Adrenal gland (tissue), 5 donors: ENCODE measurements at regions not wholly inside any gene's neighbourhood (a gene's known extent, or its start where the extent isn't known, plus 50 kb on each side); places are given as distances from the start of the nearest gene placed in this dataset.

ENCODE experiments used
- CTCF ChIP-seq, 6 experiments: fragments of 450-650 bp in 4 of 6; fragments of 200-600 bp in 2 of 6; sonication (generic) in 1 of 6; IDR thresholded peaks; 1 replicate in 5 of 6; 2 replicates in 1 of 6; pipeline versions ENCODE4 v1.5.1 to v1.8.0; 2016 to 2021; ENCODE audit warnings: antibody characterized with exemption in 6 of 6, mild to moderate bottlenecking in 2 of 6, moderate library complexity in 1 of 6
- POLR2A ChIP-seq, 2 donors: fragments of 450-650 bp; IDR thresholded peaks; one replicate each; pipeline ENCODE4 v1.6.1; 2017; ENCODE audit warnings: antibody characterized with exemption in 2 of 2, mild to moderate bottlenecking in 2 of 2, moderate library complexity in 1 of 2
- donor health status: DM: no; HTN: no; CAD: no.

- TF ChIP-seq CTCF (IDR thresholded peaks at IDR 0.05) = no peak
- no peak for TF ChIP-seq POLR2A (IDR thresholded peaks at IDR 0.05)
Measured at GRCh38 chr3:17983106-17983505, 240.7 kb upstream of the TBC1D5 start.
